Omental fat pad (tissue), 3 donors: ENCODE measurements at regions not wholly inside any gene's neighbourhood (a gene's known extent, or its start where the extent isn't known, plus 50 kb on each side); places are given as distances from the start of the nearest gene placed in this dataset.
A peak's percentile ranks its signal among the peaks of the same experiment; 100 is the strongest.

Experiments used
- ATAC-seq: fragments of 150-250 bp; one replicate; pipeline ENCODE4 v1.9.1; 2016; ENCODE audit warnings: mild to moderate bottlenecking, moderate library complexity; ENCODE audit not compliant: low FRiP score
- DNase-seq: peaks from one replicate; pipeline ENCODE4 v3.0.0-alpha.2; 2019; ENCODE audit warnings: low spot score
- TF ChIP-seq, protein P1 (sequence below), 3 donors: fragments of 450-650 bp; IDR thresholded peaks; one replicate each; pipeline ENCODE4 v1.5.1; 2016 to 2017; ENCODE audit warnings: antibody characterized with exemption in 3 of 3, mild to moderate bottlenecking in 3 of 3, moderate library complexity in 2 of 3

DNA sequence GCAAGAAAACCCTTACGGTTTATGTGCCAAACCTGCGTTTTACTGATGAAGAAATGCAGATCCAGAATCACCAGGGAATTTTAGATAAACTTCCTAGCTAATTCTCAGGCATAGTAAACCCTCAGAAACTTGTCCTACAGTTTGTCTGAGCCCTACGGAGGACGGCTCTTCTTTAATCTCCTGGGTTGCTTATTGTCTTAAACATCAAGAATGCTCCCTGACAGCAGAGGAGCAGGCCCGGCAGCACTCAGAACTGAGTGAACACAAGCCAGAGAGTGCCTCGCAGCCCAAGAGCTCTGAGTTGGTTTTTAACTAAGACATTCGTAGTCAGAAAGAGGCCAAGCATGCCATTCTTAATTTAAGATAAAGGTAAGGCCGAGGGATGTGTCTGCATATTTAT lies 114.7 kb upstream of the ERCC6L2 start:
- no peak for ATAC-seq
- no peak for DNase-seq
- TF ChIP-seq, protein P1, sequence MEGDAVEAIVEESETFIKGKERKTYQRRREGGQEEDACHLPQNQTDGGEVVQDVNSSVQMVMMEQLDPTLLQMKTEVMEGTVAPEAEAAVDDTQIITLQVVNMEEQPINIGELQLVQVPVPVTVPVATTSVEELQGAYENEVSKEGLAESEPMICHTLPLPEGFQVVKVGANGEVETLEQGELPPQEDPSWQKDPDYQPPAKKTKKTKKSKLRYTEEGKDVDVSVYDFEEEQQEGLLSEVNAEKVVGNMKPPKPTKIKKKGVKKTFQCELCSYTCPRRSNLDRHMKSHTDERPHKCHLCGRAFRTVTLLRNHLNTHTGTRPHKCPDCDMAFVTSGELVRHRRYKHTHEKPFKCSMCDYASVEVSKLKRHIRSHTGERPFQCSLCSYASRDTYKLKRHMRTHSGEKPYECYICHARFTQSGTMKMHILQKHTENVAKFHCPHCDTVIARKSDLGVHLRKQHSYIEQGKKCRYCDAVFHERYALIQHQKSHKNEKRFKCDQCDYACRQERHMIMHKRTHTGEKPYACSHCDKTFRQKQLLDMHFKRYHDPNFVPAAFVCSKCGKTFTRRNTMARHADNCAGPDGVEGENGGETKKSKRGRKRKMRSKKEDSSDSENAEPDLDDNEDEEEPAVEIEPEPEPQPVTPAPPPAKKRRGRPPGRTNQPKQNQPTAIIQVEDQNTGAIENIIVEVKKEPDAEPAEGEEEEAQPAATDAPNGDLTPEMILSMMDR (IDR thresholded peaks at IDR 0.05): no peak

DNA sequence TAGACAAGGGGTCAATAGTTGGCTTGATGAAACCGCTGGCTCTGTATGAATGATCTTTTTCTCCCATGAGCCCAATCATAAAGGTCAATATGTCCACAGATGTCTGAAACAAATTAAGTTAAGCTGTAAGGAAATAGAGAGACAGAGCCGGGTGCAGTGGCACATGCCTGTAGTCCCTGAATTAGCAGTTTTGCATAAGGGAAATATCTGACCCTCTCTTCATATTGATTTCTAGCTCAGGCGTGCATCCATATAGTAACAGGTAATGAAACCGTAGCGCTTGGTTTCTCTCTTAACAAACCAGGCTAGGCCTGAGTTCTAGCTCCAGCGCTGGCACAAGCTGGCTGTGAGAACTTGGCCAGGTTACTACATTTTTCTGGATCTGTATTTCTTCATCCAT lies 118.1 kb upstream of the ERCC6L2 start:
- no peak for DNase-seq
- ATAC-seq: peak; percentile 24
- TF ChIP-seq, protein P1 (IDR thresholded peaks at IDR 0.05): no peak

DNA sequence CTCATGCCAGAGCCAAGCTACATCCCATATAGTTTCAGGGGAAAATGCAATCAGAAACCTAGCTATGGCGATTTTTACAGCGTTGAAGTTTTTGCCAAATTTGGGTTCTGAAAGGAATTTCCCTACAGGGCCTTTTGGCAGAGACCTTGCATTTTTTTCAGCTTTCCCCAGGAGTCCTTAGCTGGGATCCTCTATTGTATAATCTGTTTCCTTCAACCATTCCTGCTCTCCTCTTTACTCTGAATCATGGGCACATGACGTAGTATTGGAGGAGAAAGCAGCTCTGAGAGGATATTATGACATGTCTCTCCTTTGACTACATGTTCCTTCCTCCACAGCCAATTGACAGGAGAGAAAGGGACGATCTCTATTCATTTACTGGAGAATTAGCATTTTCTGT lies 118.5 kb upstream of the ERCC6L2 start:
- DNase-seq: no peak
- TF ChIP-seq, protein P1 (IDR thresholded peaks at IDR 0.05): no peak

DNA sequence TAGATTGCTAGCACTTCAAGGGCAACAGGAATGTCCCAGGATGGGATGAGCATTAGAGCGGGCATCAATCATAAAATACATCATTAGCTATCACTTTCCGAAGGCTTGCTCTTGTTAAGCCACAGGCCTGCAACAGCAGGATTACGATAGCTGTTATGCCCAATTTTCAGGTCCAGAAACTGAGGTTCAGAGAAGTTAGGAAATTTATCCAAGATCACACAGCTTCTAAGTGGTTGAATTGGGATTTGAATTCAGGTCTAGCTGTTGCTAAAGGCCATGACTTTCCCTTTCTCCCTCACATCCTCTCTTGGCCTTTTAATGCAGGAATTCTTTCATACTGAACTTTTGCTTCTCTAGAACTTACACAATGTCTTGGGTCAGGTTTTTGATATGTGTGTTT lies 119.4 kb upstream of the ERCC6L2 start:
- ATAC-seq (no peak), DNase-seq (no peak)
- TF ChIP-seq, protein P1 (IDR thresholded peaks at IDR 0.05): no peak

More for the DNA sequence above, 118.5 kb upstream of the ERCC6L2 start:
- peak; percentile 83 for ATAC-seq

DNA sequence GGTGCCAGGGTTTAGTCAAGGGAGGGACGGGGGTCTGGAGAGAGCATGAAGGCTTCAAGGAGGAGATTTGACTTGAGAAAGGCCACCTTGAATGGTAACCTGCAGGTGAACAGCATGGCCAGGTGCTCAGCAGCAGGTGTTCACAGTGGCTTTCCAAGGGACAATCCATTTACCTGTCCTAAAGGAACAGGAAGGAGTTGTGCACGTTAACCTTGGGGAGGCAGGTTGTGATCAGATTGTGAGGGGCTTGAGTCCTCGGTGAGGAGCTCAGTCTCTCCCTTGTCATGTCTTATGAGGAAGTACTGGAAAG lies 120.1 kb upstream of the ERCC6L2 start:
- ATAC-seq (no peak), DNase-seq (no peak)

DNA sequence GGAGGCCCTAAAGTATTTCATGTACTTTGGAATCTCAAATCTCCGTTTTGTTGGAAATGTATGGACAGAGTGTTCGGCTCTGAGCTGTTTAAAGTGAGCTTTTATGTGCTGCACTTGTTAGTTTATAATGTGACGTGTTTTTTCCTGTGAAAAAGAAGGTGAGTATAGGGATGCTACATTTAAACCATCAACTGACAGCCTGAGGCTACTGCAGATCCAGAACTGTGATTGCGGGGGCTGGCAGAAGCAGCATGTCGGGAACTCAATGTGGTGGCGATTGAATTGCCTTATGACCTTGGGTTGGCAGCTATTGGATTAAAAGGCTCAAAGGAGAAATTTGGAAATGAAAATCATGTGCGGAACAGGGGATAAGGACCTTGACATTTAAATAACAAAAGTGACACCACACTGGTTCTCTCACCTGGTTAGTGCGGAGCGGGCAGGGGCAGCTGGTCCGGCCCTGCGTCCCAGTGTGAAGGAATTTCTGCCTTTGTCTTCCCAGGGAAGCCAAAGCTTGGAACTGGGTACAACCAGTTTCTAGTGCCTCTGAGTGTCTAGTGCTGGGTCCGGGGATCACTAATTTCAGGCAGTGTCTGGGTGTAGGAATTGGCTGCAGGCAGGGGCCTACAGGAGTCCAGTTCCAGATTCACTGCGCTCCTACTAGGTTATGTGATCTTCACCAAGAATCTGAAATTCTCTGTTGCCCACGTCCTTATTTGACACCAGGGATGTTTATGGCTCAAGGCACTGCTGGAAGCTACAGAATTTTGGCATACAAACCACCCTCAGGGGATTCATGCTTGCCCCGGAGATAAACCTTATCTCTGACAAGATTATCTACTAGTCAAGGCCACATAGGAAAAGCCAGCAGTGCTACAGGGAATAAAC lies 120.7 kb upstream of the ERCC6L2 start:
- ATAC-seq (no peak), DNase-seq (no peak)
- TF ChIP-seq, protein P1 (IDR thresholded peaks at IDR 0.05): no peak

More for the DNA sequence above, 120.1 kb upstream of the ERCC6L2 start:
- TF ChIP-seq, protein P1 (IDR thresholded peaks at IDR 0.05): no peak
